GM19467 (cell line): ENCODE measurements at regions not wholly inside any gene's neighbourhood (a gene's known extent, or its start where the extent isn't known, plus 50 kb on each side); places are given as distances from the start of the nearest gene placed in this dataset.

ENCODE experiments used
- ATAC-seq: cut with Tn5 transposase; IDR thresholded peaks from one replicate; pipeline ENCODE4 v1.9.1; 2021; ENCODE audit warnings: mild to moderate bottlenecking, moderate library complexity; ENCODE audit not compliant: unreplicated experiment

GRCh38 chr2:18639756-18640453, 50.5 kb upstream of the NT5C1B start:
- no peak for ATAC-seq
